Parathyroid adenoma (tissue), 2 donors: ENCODE measurements at regions not wholly inside any gene's neighbourhood (a gene's known extent, or its start where the extent isn't known, plus 50 kb on each side); places are given as distances from the start of the nearest gene placed in this dataset.

Source experiments
- H2AFZ ChIP-seq: fragments of 300-600 bp; sonication (generic); one replicate; pipeline ENCODE4 v1.7.0; 2017; ENCODE audit warnings: antibody characterized with exemption, mild to moderate bottlenecking
- H3K27ac ChIP-seq: fragments of 300-600 bp; sonication (generic); one replicate; pipeline ENCODE4 v1.7.0; 2017
- H3K27me3 ChIP-seq: fragments of 300-600 bp; sonication (generic); one replicate; pipeline ENCODE4 v1.7.0; 2017; ENCODE audit warnings: low read length; ENCODE audit not compliant: control insufficient read depth, insufficient read depth
- H3K36me3 ChIP-seq: fragments of 300-600 bp; sonication (generic); one replicate; pipeline ENCODE4 v1.7.0; 2017; ENCODE audit warnings: low read length; ENCODE audit not compliant: control insufficient read depth, insufficient read depth
- H3K4me1 ChIP-seq: fragments of 300-600 bp; sonication (generic); one replicate; pipeline ENCODE4 v1.7.0; 2017; ENCODE audit warnings: control low read depth
- H3K4me2 ChIP-seq: fragments of 300-600 bp; sonication (generic); one replicate; pipeline ENCODE4 v1.7.0; 2017; ENCODE audit warnings: low read length
- H3K4me3 ChIP-seq: fragments of 300-600 bp; sonication (generic); one replicate; pipeline ENCODE4 v1.7.0; 2017; ENCODE audit warnings: low read depth, low read length
- H3K79me2 ChIP-seq: fragments of 300-600 bp; sonication (generic); one replicate; pipeline ENCODE4 v1.7.0; 2017; ENCODE audit warnings: control low read depth
- H3K9ac ChIP-seq: fragments of 300-600 bp; sonication (generic); one replicate; pipeline ENCODE4 v1.7.0; 2017; ENCODE audit warnings: mild to moderate bottlenecking
- H3K9me3 ChIP-seq: fragments of 300-600 bp; sonication (generic); one replicate; pipeline ENCODE4 v1.7.0; 2017; ENCODE audit warnings: low read length; ENCODE audit not compliant: control insufficient read depth
- CTCF ChIP-seq: fragments of 300-600 bp; sonication (generic); IDR thresholded peaks from one replicate; pipeline ENCODE4 v1.7.0; 2017; ENCODE audit warnings: antibody characterized with exemption, mild to moderate bottlenecking
- donor health status: primary hyperparathyroidism.

- Histone ChIP-seq H3K79me2 (no peaks in the 10 kb centered on the region), H3K4me2 (no peak overlapping the region), H3K36me3 (no peaks in the 10 kb centered on the region), H3K4me3 (no peak overlapping the region), H3K4me1 (no peaks in the 10 kb centered on the region), H3K27me3 (no peaks in the 10 kb centered on the region), H3K27ac (no peak overlapping the region), H2AFZ (no peak overlapping the region), H3K9me3 (no peaks in the 10 kb centered on the region), H3K9ac (no peak overlapping the region)
- TF ChIP-seq CTCF: no peak
Observed at GRCh38 chr14:55754871-55755270, 174.9 kb downstream of the KTN1 start.

GRCh38 chr14:55756078-55756477 lies 176.1 kb downstream of the KTN1 start:
- H3K79me2 ChIP-seq: no peaks in the 10 kb centered on the region
- no peak overlapping the region for H2AFZ ChIP-seq
- no peak for TF ChIP-seq CTCF
- no peak overlapping the region for H3K27ac ChIP-seq
- no peaks in the 10 kb centered on the region for H3K27me3 ChIP-seq
- no peak overlapping the region for H3K9ac ChIP-seq
- H3K4me2 ChIP-seq: no peak overlapping the region
- no peaks in the 10 kb centered on the region for H3K9me3 ChIP-seq
- H3K4me1 ChIP-seq: no peaks in the 10 kb centered on the region
- no peak overlapping the region for H3K4me3 ChIP-seq
- H3K36me3 ChIP-seq: no peaks in the 10 kb centered on the region

GRCh38 chr14:55756557-55756956 lies 176.6 kb downstream of the KTN1 start:
- no peaks in the 10 kb centered on the region for H3K4me1 ChIP-seq
- H3K36me3 ChIP-seq: no peaks in the 10 kb centered on the region
- no peak overlapping the region for H3K27ac ChIP-seq
- no peak overlapping the region for H2AFZ ChIP-seq
- no peak overlapping the region for H3K4me3 ChIP-seq
- no peaks in the 10 kb centered on the region for H3K79me2 ChIP-seq
- TF ChIP-seq CTCF: no peak
- no peak overlapping the region for H3K9ac ChIP-seq
- no peaks in the 10 kb centered on the region for H3K27me3 ChIP-seq
- H3K4me2 ChIP-seq: no peak overlapping the region
- H3K9me3 ChIP-seq: no peaks in the 10 kb centered on the region

- Histone ChIP-seq H3K4me1 (no peaks in the 10 kb centered on the region), H3K36me3 (no peaks in the 10 kb centered on the region), H3K27ac (no peak overlapping the region), H3K4me3 (no peak overlapping the region), H3K27me3 (no peaks in the 10 kb centered on the region), H3K4me2 (no peak overlapping the region), H2AFZ (no peak overlapping the region), H3K9ac (no peak overlapping the region), H3K79me2 (no peaks in the 10 kb centered on the region), H3K9me3 (no peaks in the 10 kb centered on the region)
- TF ChIP-seq CTCF: no peak
Observed at GRCh38 chr14:55758796-55759195, 178.8 kb downstream of the KTN1 start.

- Histone ChIP-seq H3K36me3 (no peaks in the 10 kb centered on the region), H3K9ac (no peak overlapping the region), H3K79me2 (no peaks in the 10 kb centered on the region), H3K4me2 (no peak overlapping the region), H3K4me1 (no peaks in the 10 kb centered on the region), H3K27me3 (no peaks in the 10 kb centered on the region), H3K9me3 (no peaks in the 10 kb centered on the region), H3K27ac (no peak overlapping the region), H2AFZ (no peak overlapping the region), H3K4me3 (no peak overlapping the region)
- no peak for TF ChIP-seq CTCF
Observed at GRCh38 chr14:55760789-55761566, 181.0 kb downstream of the KTN1 start.
